ENCODE measurements at regions not wholly inside any gene's neighbourhood (a gene's known extent, or its start where the extent isn't known, plus 50 kb on each side); places are given as distances from the start of the nearest gene placed in this dataset.
A peak's percentile ranks its signal among the peaks of the same experiment; 100 is the strongest.
"Not testable (repeated sequence)": the region's sequence is repeated elsewhere in the genome, so short reads cannot be mapped to it uniquely, and the experiment has no call there.

GRCh38 chr4:25505637-25505991 is 128.6 kb downstream of the ANAPC4 start:
- Histone ChIP-seq H3K27me3 (ENCODE audit: insufficient read depth, insufficient read length) (no peaks in the 10 kb centered on the region), H3K4me3 (ENCODE audit: insufficient read length, low read depth) (no peak overlapping the region), H3K9me3 (ENCODE audit: insufficient read depth, low read length) (no peaks in the 10 kb centered on the region), H3K4me1 (ENCODE audit: insufficient read depth, insufficient read length) (no peaks in the 10 kb centered on the region), H3K36me3 (ENCODE audit: insufficient read depth, insufficient read length, low read length) (no peaks in the 10 kb centered on the region), H3K9ac (ENCODE audit: insufficient read length, low read depth) (no peak overlapping the region)
- DNase-seq (ENCODE audit: low read depth, low spot score) = no peak
- TF ChIP-seq SUZ12 (IDR thresholded peaks at IDR 0.05; ENCODE audit: extremely low read depth, insufficient read depth, insufficient read length) (no peak), ZNF274 (IDR thresholded peaks at IDR 0.05; ENCODE audit: low read depth, low read length) (no peak), YY1 (IDR thresholded peaks at IDR 0.05; ENCODE audit: insufficient read depth, insufficient read length) (no peak)

GRCh38 chr4:25506032-25506571 is 129.0 kb downstream of the ANAPC4 start:
- no peak for DNase-seq (ENCODE audit: low read depth, low spot score)
- H3K36me3 ChIP-seq (ENCODE audit: insufficient read depth, insufficient read length, low read length) = no peaks in the 10 kb centered on the region

GRCh38 chr4:25509646-25510045 is 132.6 kb downstream of the ANAPC4 start:
- no peaks in the 10 kb centered on the region for H3K9me3 ChIP-seq (ENCODE audit: insufficient read depth, low read length)
- no peak for DNase-seq (ENCODE audit: low read depth, low spot score)
- H3K9ac ChIP-seq (ENCODE audit: insufficient read length, low read depth) = no peak overlapping the region
- H3K27me3 ChIP-seq (ENCODE audit: insufficient read depth, insufficient read length) = no peaks in the 10 kb centered on the region
- no peaks in the 10 kb centered on the region for H3K36me3 ChIP-seq (ENCODE audit: insufficient read depth, insufficient read length, low read length)
- no peak overlapping the region for H3K4me3 ChIP-seq (ENCODE audit: insufficient read length, low read depth)
- no peak for TF ChIP-seq YY1 (IDR thresholded peaks at IDR 0.05; ENCODE audit: insufficient read depth, insufficient read length)
- TF ChIP-seq ZNF274 (IDR thresholded peaks at IDR 0.05; ENCODE audit: low read depth, low read length) = no peak
- no peak for TF ChIP-seq SUZ12 (IDR thresholded peaks at IDR 0.05; ENCODE audit: extremely low read depth, insufficient read depth, insufficient read length)
- H3K4me1 ChIP-seq (ENCODE audit: insufficient read depth, insufficient read length) = no peaks in the 10 kb centered on the region

More at GRCh38 chr4:25506032-25506571, 129.0 kb downstream of the ANAPC4 start:
- no peak overlapping the region for H3K4me3 ChIP-seq (ENCODE audit: insufficient read length, low read depth)
- H3K9me3 ChIP-seq (ENCODE audit: insufficient read depth, low read length) = no peaks in the 10 kb centered on the region
- TF ChIP-seq SUZ12 (IDR thresholded peaks at IDR 0.05; ENCODE audit: extremely low read depth, insufficient read depth, insufficient read length) (no peak), ZNF274 (IDR thresholded peaks at IDR 0.05; ENCODE audit: low read depth, low read length) (no peak), YY1 (IDR thresholded peaks at IDR 0.05; ENCODE audit: insufficient read depth, insufficient read length) (no peak)
- no peaks in the 10 kb centered on the region for H3K27me3 ChIP-seq (ENCODE audit: insufficient read depth, insufficient read length)
- no peak overlapping the region for H3K9ac ChIP-seq (ENCODE audit: insufficient read length, low read depth)
- H3K4me1 ChIP-seq (ENCODE audit: insufficient read depth, insufficient read length) = no peaks in the 10 kb centered on the region

- not testable (repeated sequence) for H3K9me3 ChIP-seq (ENCODE audit: insufficient read depth, low read length); H3K4me3 ChIP-seq (ENCODE audit: insufficient read length, low read depth); H3K27me3 ChIP-seq (ENCODE audit: insufficient read depth, insufficient read length); H3K9ac ChIP-seq (ENCODE audit: insufficient read length, low read depth); DNase-seq (ENCODE audit: low read depth, low spot score); H3K4me1 ChIP-seq (ENCODE audit: insufficient read depth, insufficient read length); H3K36me3 ChIP-seq (ENCODE audit: insufficient read depth, insufficient read length, low read length)
Measured at GRCh38 chr4:25511823-25512222, 134.8 kb downstream of the ANAPC4 start.

- Histone ChIP-seq H3K27me3 (ENCODE audit: insufficient read depth, insufficient read length) (no peaks in the 10 kb centered on the region), H3K4me1 (ENCODE audit: insufficient read depth, insufficient read length) (no peaks in the 10 kb centered on the region), H3K4me3 (ENCODE audit: insufficient read length, low read depth) (no peak overlapping the region), H3K9me3 (ENCODE audit: insufficient read depth, low read length) (no peaks in the 10 kb centered on the region), H3K36me3 (ENCODE audit: insufficient read depth, insufficient read length, low read length) (no peaks in the 10 kb centered on the region), H3K9ac (ENCODE audit: insufficient read length, low read depth) (no peak overlapping the region)
- DNase-seq (ENCODE audit: low read depth, low spot score) = no peak
- no peak for TF ChIP-seq SUZ12 (IDR thresholded peaks at IDR 0.05; ENCODE audit: extremely low read depth, insufficient read depth, insufficient read length)
- TF ChIP-seq YY1 (IDR thresholded peaks at IDR 0.05; ENCODE audit: insufficient read depth, insufficient read length) = no peak
- TF ChIP-seq ZNF274 (IDR thresholded peaks at IDR 0.05; ENCODE audit: low read depth, low read length) = no peak
Measured at GRCh38 chr4:25513814-25514213, 136.8 kb downstream of the ANAPC4 start.

GRCh38 chr4:25523405-25523804 is 132.2 kb upstream of the SLC34A2 start:
- DNase-seq (ENCODE audit: low read depth, low spot score) = no peak
- no peaks in the 10 kb centered on the region for H3K27me3 ChIP-seq (ENCODE audit: insufficient read depth, insufficient read length)
- H3K4me3 ChIP-seq (ENCODE audit: insufficient read length, low read depth) = no peak overlapping the region
- TF ChIP-seq SUZ12 (IDR thresholded peaks at IDR 0.05; ENCODE audit: extremely low read depth, insufficient read depth, insufficient read length) = no peak
- no peak for TF ChIP-seq ZNF274 (IDR thresholded peaks at IDR 0.05; ENCODE audit: low read depth, low read length)
- no peaks in the 10 kb centered on the region for H3K36me3 ChIP-seq (ENCODE audit: insufficient read depth, insufficient read length, low read length)
- no peaks in the 10 kb centered on the region for H3K9me3 ChIP-seq (ENCODE audit: insufficient read depth, low read length)
- H3K4me1 ChIP-seq (ENCODE audit: insufficient read depth, insufficient read length) = peaks cover 1% of the 10 kb centered on the region
- no peak overlapping the region for H3K9ac ChIP-seq (ENCODE audit: insufficient read length, low read depth)

- Histone ChIP-seq H3K27me3 (ENCODE audit: insufficient read depth, insufficient read length) (no peaks in the 10 kb centered on the region), H3K36me3 (ENCODE audit: insufficient read depth, insufficient read length, low read length) (no peaks in the 10 kb centered on the region), H3K4me3 (ENCODE audit: insufficient read length, low read depth) (no peak overlapping the region), H3K4me1 (ENCODE audit: insufficient read depth, insufficient read length) (peaks cover 1% of the 10 kb centered on the region), H3K9ac (ENCODE audit: insufficient read length, low read depth) (no peak overlapping the region), H3K9me3 (ENCODE audit: insufficient read depth, low read length) (no peaks in the 10 kb centered on the region)
- TF ChIP-seq SUZ12 (IDR thresholded peaks at IDR 0.05; ENCODE audit: extremely low read depth, insufficient read depth, insufficient read length) = no peak
- TF ChIP-seq YY1 (IDR thresholded peaks at IDR 0.05; ENCODE audit: insufficient read depth, insufficient read length) = no peak
- no peak for TF ChIP-seq ZNF274 (IDR thresholded peaks at IDR 0.05; ENCODE audit: low read depth, low read length)
- DNase-seq (ENCODE audit: low read depth, low spot score) = peak; percentile 22
Measured at GRCh38 chr4:25524663-25525062, 131.0 kb upstream of the SLC34A2 start.

GRCh38 chr4:25525896-25526295 is 129.8 kb upstream of the SLC34A2 start:
- TF ChIP-seq ZNF274 (IDR thresholded peaks at IDR 0.05; ENCODE audit: low read depth, low read length) = no peak
- no peak for TF ChIP-seq SUZ12 (IDR thresholded peaks at IDR 0.05; ENCODE audit: extremely low read depth, insufficient read depth, insufficient read length)
- TF ChIP-seq YY1 (IDR thresholded peaks at IDR 0.05; ENCODE audit: insufficient read depth, insufficient read length) = no peak
- no peak for DNase-seq (ENCODE audit: low read depth, low spot score)
- Histone ChIP-seq H3K9ac (ENCODE audit: insufficient read length, low read depth) (no peak overlapping the region), H3K4me3 (ENCODE audit: insufficient read length, low read depth) (no peak overlapping the region), H3K27me3 (ENCODE audit: insufficient read depth, insufficient read length) (no peaks in the 10 kb centered on the region), H3K4me1 (ENCODE audit: insufficient read depth, insufficient read length) (peaks cover 1% of the 10 kb centered on the region), H3K9me3 (ENCODE audit: insufficient read depth, low read length) (no peaks in the 10 kb centered on the region), H3K36me3 (ENCODE audit: insufficient read depth, insufficient read length, low read length) (no peaks in the 10 kb centered on the region)
